Hepatocyte (in vitro differentiated cells): ENCODE measurements at regions not wholly inside any gene's neighbourhood (a gene's known extent, or its start where the extent isn't known, plus 50 kb on each side); places are given as distances from the start of the nearest gene placed in this dataset.

Experiments
- DNase-seq: peaks from one replicate; pipeline ENCODE4 v3.0.0-alpha.2; 2016; ENCODE audit warnings: low spot score
- H2AFZ ChIP-seq: fragments of 200-600 bp; sonication (generic); 2 replicates; pipeline ENCODE4 v1.6.0; 2016; ENCODE audit warnings: antibody characterized with exemption, mild to moderate bottlenecking
- H3K27ac ChIP-seq: fragments of 200-600 bp; sonication (generic); 2 replicates; pipeline ENCODE4 v1.5.1; 2016; ENCODE audit warnings: mild to moderate bottlenecking
- H3K27me3 ChIP-seq: fragments of 200-600 bp; sonication (generic); 2 replicates; pipeline ENCODE4 v1.6.1; 2016
- H3K36me3 ChIP-seq: fragments of 200-600 bp; sonication (generic); replicated peaks from 2 replicates; pipeline ENCODE4 v1.5.1; 2016; ENCODE audit warnings: low read depth; ENCODE audit not compliant: insufficient read depth
- H3K4me1 ChIP-seq: fragments of 200-600 bp; sonication (generic); 2 replicates; pipeline ENCODE4 v1.5.1; 2016; ENCODE audit warnings: mild to moderate bottlenecking, moderate library complexity; ENCODE audit not compliant: insufficient read depth
- H3K4me2 ChIP-seq: fragments of 200-600 bp; sonication (generic); 2 replicates; pipeline ENCODE4 v1.6.0; 2016
- H3K4me3 ChIP-seq: fragments of 200-600 bp; sonication (generic); 2 replicates; pipeline ENCODE4 v1.5.1; 2016; ENCODE audit warnings: mild to moderate bottlenecking
- H3K79me2 ChIP-seq: fragments of 200-600 bp; sonication (generic); 2 replicates; pipeline ENCODE4 v1.6.0; 2017; ENCODE audit warnings: mild to moderate bottlenecking
- H3K9me2 ChIP-seq: fragments of 200-600 bp; sonication (generic); replicated peaks from 2 replicates; pipeline ENCODE4 v1.6.0; 2017; ENCODE audit warnings: mild to moderate bottlenecking; ENCODE audit not compliant: insufficient read depth
- H3K9me3 ChIP-seq: fragments of 200-600 bp; sonication (generic); 2 replicates; pipeline ENCODE4 v1.5.1; 2016; ENCODE audit warnings: low read depth, mild to moderate bottlenecking
- H4K20me1 ChIP-seq: fragments of 200-600 bp; sonication (generic); 2 replicates; pipeline ENCODE4 v1.6.0; 2016; ENCODE audit warnings: mild to moderate bottlenecking; ENCODE audit not compliant: insufficient read depth, poor library complexity, severe bottlenecking
- CTCF ChIP-seq: fragments of 200-600 bp; sonication (generic); IDR thresholded peaks from 2 replicates; pipeline ENCODE4 v1.5.1; 2016; ENCODE audit warnings: antibody characterized with exemption, mild to moderate bottlenecking; ENCODE audit not compliant: poor library complexity
- EZH2 ChIP-seq: fragments of 200-600 bp; sonication (generic); IDR thresholded peaks from 2 replicates; pipeline ENCODE4 v1.6.1; 2016; ENCODE audit warnings: antibody characterized with exemption, mild to moderate bottlenecking, borderline replicate concordance
- EZH2phosphoT487 ChIP-seq: fragments of 200-600 bp; sonication (generic); IDR thresholded peaks from one replicate; pipeline ENCODE4 v1.6.1; 2018; ENCODE audit warnings: antibody characterized with exemption, mild to moderate bottlenecking, low read depth, moderate library complexity; ENCODE audit not compliant: unreplicated experiment, severe bottlenecking
- WGBS: methylation state at CpG from one replicate; pipeline ENCODE4 v1.1.6; 2016; ENCODE audit warnings: low lambda C conversion rate; ENCODE audit errors: missing lambda C conversion rate; 5-methylcytosine and 5-hydroxymethylcytosine counted together

GRCh38 chr1:221637641-221638041, 104.2 kb downstream of the DUSP10 start:
- TF ChIP-seq EZH2phosphoT487 (no peak), EZH2 (no peak), CTCF (no peak)
- Histone ChIP-seq H3K36me3 (no peaks in the 10 kb centered on the region), H3K79me2 (no peaks in the 10 kb centered on the region), H2AFZ (no peak overlapping the region), H3K27me3 (no peaks in the 10 kb centered on the region), H3K9me2 (no peaks in the 10 kb centered on the region), H3K4me2 (no peak overlapping the region), H3K9me3 (no peaks in the 10 kb centered on the region), H3K27ac (no peak overlapping the region), H3K4me1 (no peaks in the 10 kb centered on the region), H3K4me3 (no peak overlapping the region), H4K20me1 (no peaks in the 10 kb centered on the region)
- DNase-seq, result no peak
- 92% methylated on average over 2 of the region's 2 CpGs for WGBS

- no peaks in the 10 kb centered on the region for H3K79me2 ChIP-seq
- H3K4me1 ChIP-seq, result no peaks in the 10 kb centered on the region
- H3K9me3 ChIP-seq, result no peaks in the 10 kb centered on the region
- H3K4me3 ChIP-seq, result no peak overlapping the region
- no peak for DNase-seq
- no peaks in the 10 kb centered on the region for H4K20me1 ChIP-seq
- no peaks in the 10 kb centered on the region for H3K27me3 ChIP-seq
- H2AFZ ChIP-seq, result no peak overlapping the region
- H3K36me3 ChIP-seq, result no peaks in the 10 kb centered on the region
- no peaks in the 10 kb centered on the region for H3K9me2 ChIP-seq
- TF ChIP-seq EZH2 (no peak), CTCF (no peak), EZH2phosphoT487 (no peak)
- H3K27ac ChIP-seq, result no peak overlapping the region
- H3K4me2 ChIP-seq, result no peak overlapping the region
- WGBS, result 96% methylated on average over 2 of the region's 2 CpGs
Measured at GRCh38 chr1:221638595-221638994, 103.3 kb downstream of the DUSP10 start.

GRCh38 chr1:221641811-221642210, 100.1 kb downstream of the DUSP10 start:
- Histone ChIP-seq H3K4me3 (no peak overlapping the region), H3K79me2 (no peaks in the 10 kb centered on the region), H3K27me3 (no peaks in the 10 kb centered on the region), H3K36me3 (no peaks in the 10 kb centered on the region), H3K4me2 (no peak overlapping the region), H3K9me3 (no peaks in the 10 kb centered on the region), H3K27ac (no peak overlapping the region), H2AFZ (no peak overlapping the region), H3K9me2 (no peaks in the 10 kb centered on the region), H3K4me1 (no peaks in the 10 kb centered on the region), H4K20me1 (no peaks in the 10 kb centered on the region)
- 90% methylated on average over 3 of the region's 3 CpGs for WGBS
- TF ChIP-seq EZH2, result no peak
- TF ChIP-seq CTCF, result no peak
- TF ChIP-seq EZH2phosphoT487, result no peak
- no peak for DNase-seq
